Thyroid gland (tissue), 4 donors: ENCODE measurements at regions not wholly inside any gene's neighbourhood (a gene's known extent, or its start where the extent isn't known, plus 50 kb on each side); places are given as distances from the start of the nearest gene placed in this dataset.

Experiments used
- CTCF ChIP-seq, 6 experiments: fragments of 200-600 bp in 3 of 6; fragments of 450-650 bp in 3 of 6; sonication (generic) in 3 of 6; IDR thresholded peaks; one replicate each; pipeline ENCODE4 v1.5.1; 2016 to 2019; ENCODE audit warnings: antibody characterized with exemption in 6 of 6, mild to moderate bottlenecking in 2 of 6, inconsistent platforms in 1 of 6, moderate library complexity in 1 of 6
- POLR2A ChIP-seq, 2 donors: fragments of 450-650 bp; IDR thresholded peaks; one replicate each; pipeline ENCODE4 v1.6.1; 2017; ENCODE audit warnings: antibody characterized with exemption in 2 of 2, mild to moderate bottlenecking in 2 of 2, moderate library complexity in 1 of 2

DNA sequence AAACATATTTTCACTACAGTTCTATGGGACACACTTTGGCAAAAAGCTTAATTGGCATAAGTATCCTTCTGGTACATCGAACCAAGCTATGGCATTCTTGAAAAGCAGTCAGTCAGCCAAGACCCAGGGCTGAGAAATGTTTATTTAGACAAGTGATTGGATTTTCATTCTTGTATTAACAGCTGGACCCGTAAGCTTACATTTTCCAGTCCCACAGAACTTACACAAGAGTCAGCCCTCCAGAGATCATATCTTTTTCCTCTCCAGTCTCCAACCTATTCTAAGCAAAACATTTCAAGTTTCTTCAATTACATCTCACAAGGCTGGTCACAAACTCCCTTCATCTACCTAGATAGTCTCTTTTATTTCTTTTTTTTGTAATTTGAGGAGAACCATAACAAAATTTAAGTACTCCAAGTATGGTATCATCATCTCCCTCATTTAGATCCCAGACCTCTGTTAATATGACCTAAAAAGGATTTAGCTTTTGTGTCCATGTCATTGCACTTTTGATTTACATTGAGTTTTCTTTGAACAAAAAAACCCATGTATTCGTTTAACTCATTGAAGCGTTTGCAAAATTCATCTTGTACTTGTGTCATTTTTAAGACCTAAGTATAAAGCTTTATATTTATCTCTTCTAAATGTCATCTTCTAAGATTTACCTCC is 67.9 kb upstream of the GRK3 start:
- TF ChIP-seq POLR2A (IDR thresholded peaks at IDR 0.05): no peak
- no peak for TF ChIP-seq CTCF (IDR thresholded peaks at IDR 0.05)
